H9 (cell line): ENCODE measurements at regions not wholly inside any gene's neighbourhood (a gene's known extent, or its start where the extent isn't known, plus 50 kb on each side); places are given as distances from the start of the nearest gene placed in this dataset.

Experiments
- DNase-seq: peaks from one replicate; pipeline ENCODE4 v3.0.0-alpha.2; 2017
- H2AFZ ChIP-seq: one replicate; pipeline ENCODE4 v1.6.1; 2013; ENCODE audit warnings: mild to moderate bottlenecking, low read length, control low read depth, moderate library complexity
- H2AK5ac ChIP-seq: 2 replicates; pipeline ENCODE4 v1.6.1; 2013; ENCODE audit warnings: low read length, control low read depth, mixed read lengths; ENCODE audit not compliant: insufficient read length
- H2BK120ac ChIP-seq: one replicate; pipeline ENCODE4 v1.6.1; 2013; ENCODE audit warnings: low read depth, mild to moderate bottlenecking, low read length, control low read depth, inconsistent platforms; ENCODE audit not compliant: poor library complexity, severe bottlenecking
- H2BK12ac ChIP-seq: 2 replicates; pipeline ENCODE4 v1.6.1; 2013; ENCODE audit warnings: low read length, control low read depth, mixed read lengths, low read depth; ENCODE audit not compliant: insufficient read length
- H2BK15ac ChIP-seq: 2 replicates; pipeline ENCODE4 v1.6.1; 2013; ENCODE audit warnings: low read depth, low read length, control low read depth
- H2BK20ac ChIP-seq: one replicate; pipeline ENCODE4 v1.6.1; 2013; ENCODE audit warnings: low read depth, mild to moderate bottlenecking, low read length, control low read depth, inconsistent platforms; ENCODE audit not compliant: poor library complexity, severe bottlenecking
- H2BK5ac ChIP-seq: 2 replicates; pipeline ENCODE4 v1.6.1; 2013; ENCODE audit warnings: low read length, control low read depth, mixed read lengths; ENCODE audit not compliant: insufficient read length
- H3K14ac ChIP-seq: 2 replicates; pipeline ENCODE4 v1.6.1; 2013; ENCODE audit warnings: low read length, control low read depth; ENCODE audit not compliant: insufficient read depth
- H3K18ac ChIP-seq: 2 replicates; pipeline ENCODE4 v1.6.1; 2013; ENCODE audit warnings: low read depth, mild to moderate bottlenecking, mixed read lengths, low read length, control low read depth; ENCODE audit not compliant: insufficient read length
- H3K23ac ChIP-seq: 2 replicates; pipeline ENCODE4 v1.6.1; 2013; ENCODE audit warnings: low read length, control low read depth, mixed read lengths, low read depth; ENCODE audit not compliant: insufficient read length
- H3K23me2 ChIP-seq: 2 replicates; pipeline ENCODE4 v1.6.1; 2013; ENCODE audit warnings: low read depth, mild to moderate bottlenecking, mixed read lengths, low read length, control low read depth; ENCODE audit not compliant: insufficient read length, poor library complexity, severe bottlenecking
- H3K27ac ChIP-seq: 2 replicates; pipeline ENCODE4 v1.5.1; 2013; ENCODE audit warnings: low read length, control low read depth, mixed read lengths, low read depth; ENCODE audit not compliant: insufficient read length
- H3K27me3 ChIP-seq: 2 replicates; pipeline ENCODE4 v1.6.1; 2013; ENCODE audit warnings: low read length, control low read depth, inconsistent platforms; ENCODE audit not compliant: insufficient read depth
- H3K4ac ChIP-seq: 2 replicates; pipeline ENCODE4 v1.6.1; 2013; ENCODE audit warnings: low read depth, mild to moderate bottlenecking, control low read depth, inconsistent platforms, low read length, moderate library complexity
- H3K4me1 ChIP-seq: 2 replicates; pipeline ENCODE4 v1.6.1; 2013; ENCODE audit warnings: low read length, control low read depth, inconsistent platforms; ENCODE audit not compliant: insufficient read depth
- H3K4me2 ChIP-seq: 2 replicates; pipeline ENCODE4 v1.6.1; 2013; ENCODE audit warnings: low read length, control low read depth, mixed read lengths; ENCODE audit not compliant: insufficient read length, insufficient read depth
- H3K56ac ChIP-seq: 2 replicates; pipeline ENCODE4 v1.6.1; 2013; ENCODE audit warnings: low read depth, mild to moderate bottlenecking, mixed read lengths, low read length, control low read depth; ENCODE audit not compliant: insufficient read length
- H3K79me1 ChIP-seq: 2 replicates; pipeline ENCODE4 v1.6.1; 2013; ENCODE audit warnings: low read depth, mild to moderate bottlenecking, moderate library complexity, low read length, control low read depth, inconsistent platforms; ENCODE audit not compliant: insufficient read depth, poor library complexity, severe bottlenecking
- H3K79me2 ChIP-seq: 2 replicates; pipeline ENCODE4 v1.6.1; 2013; ENCODE audit warnings: low read length, control low read depth, inconsistent platforms; ENCODE audit not compliant: insufficient read depth
- H3K9ac ChIP-seq: 2 replicates; pipeline ENCODE4 v1.6.1; 2013; ENCODE audit warnings: low read length, control low read depth, mixed read lengths; ENCODE audit not compliant: insufficient read length; ENCODE audit errors: extremely low read depth
- H3K9me3 ChIP-seq: one replicate; pipeline ENCODE4 v1.6.1; 2013; ENCODE audit warnings: low read depth, low read length, inconsistent platforms; ENCODE audit not compliant: control insufficient read depth
- H3T11ph ChIP-seq: one replicate; pipeline ENCODE4 v1.6.1; 2013; ENCODE audit warnings: mild to moderate bottlenecking, low read length, control low read depth, inconsistent platforms
- H4K20me1 ChIP-seq: one replicate; pipeline ENCODE4 v1.6.1; 2013; ENCODE audit not compliant: control insufficient read depth, insufficient read length, insufficient read depth
- H4K5ac ChIP-seq: 2 replicates; pipeline ENCODE4 v1.6.1; 2013; ENCODE audit warnings: low read depth, mild to moderate bottlenecking, mixed read lengths, low read length, control low read depth; ENCODE audit not compliant: insufficient read length
- H4K8ac ChIP-seq: replicated peaks from 2 replicates; pipeline ENCODE4 v1.6.1; 2013; ENCODE audit warnings: low read length, control low read depth, mixed read lengths, low read depth; ENCODE audit not compliant: insufficient read length
- H4K91ac ChIP-seq: 2 replicates; pipeline ENCODE4 v1.6.1; 2013; ENCODE audit warnings: low read depth, mild to moderate bottlenecking, moderate library complexity, mixed read lengths, low read length, control low read depth; ENCODE audit not compliant: insufficient read length
- H3K27ac Mint-ChIP-seq, 3 experiments: 2 replicates in 2 of 3; 3 replicates in 1 of 3; pipeline ENCODE4 v1.8.0; 2020 to 2021; ENCODE audit warnings: mixed read lengths in 3 of 3, mild to moderate bottlenecking in 1 of 3, moderate library complexity in 1 of 3
- H3K27me3 Mint-ChIP-seq: 2 replicates; pipeline ENCODE4 v1.8.0; 2021; ENCODE audit warnings: low read depth, mild to moderate bottlenecking, moderate library complexity, mixed read lengths
- H3K36me3 Mint-ChIP-seq, 3 experiments: 2 replicates in 2 of 3; 3 replicates in 1 of 3; pipeline ENCODE4 v1.8.0; 2020 to 2021; ENCODE audit warnings: low read depth in 3 of 3, mixed read lengths in 3 of 3; ENCODE audit not compliant: insufficient read depth in 1 of 3
- H3K4me1 Mint-ChIP-seq, 2 experiments: 2 replicates each; pipeline ENCODE4 v1.8.0; 2020; ENCODE audit warnings: mixed read lengths in 2 of 2
- H3K4me3 Mint-ChIP-seq, 2 experiments: 2 replicates in 1 of 2; 3 replicates in 1 of 2; pipeline ENCODE4 v1.8.0; 2020 to 2021; ENCODE audit warnings: mild to moderate bottlenecking in 2 of 2, mixed read lengths in 2 of 2, moderate library complexity in 1 of 2
- H3K9me3 Mint-ChIP-seq, 2 experiments: 2 replicates in 1 of 2; 3 replicates in 1 of 2; pipeline ENCODE4 v1.8.0; 2020; ENCODE audit warnings: mild to moderate bottlenecking in 2 of 2, mixed read lengths in 2 of 2, moderate library complexity in 1 of 2
- CTCF ChIP-seq: fragments of 200-600 bp; sonication (generic); conservative IDR thresholded peaks from 3 replicates; pipeline ENCODE4 v1.8.0; 2021; ENCODE audit warnings: antibody characterized with exemption, mild to moderate bottlenecking
- WGBS: extraction: QIAGEN DNeasy Blood & Tissue Kit; methylation state at CpG from one replicate; pipeline ENCODE4 v1.1.7; 2013; ENCODE audit warnings: missing lambda C conversion rate, low lambda C conversion rate, mixed read lengths; ENCODE audit not compliant: insufficient read length; ENCODE audit errors: extremely low coverage; 5-methylcytosine and 5-hydroxymethylcytosine counted together

- Histone ChIP-seq H2BK12ac (no peak overlapping the region), H3K79me2 (no peaks in the 10 kb centered on the region), H3K14ac (no peak overlapping the region), H4K20me1 (no peaks in the 10 kb centered on the region), H4K91ac (no peak overlapping the region), H3K4me1 (no peaks in the 10 kb centered on the region), H3K23ac (no peak overlapping the region), H3K9me3 (no peaks in the 10 kb centered on the region), H3T11ph (no peak overlapping the region), H3K4ac (no peak overlapping the region), H3K27me3 (no peaks in the 10 kb centered on the region), H3K23me2 (no peaks in the 10 kb centered on the region), H3K9ac (no peak overlapping the region), H2BK120ac (no peak overlapping the region), H2AFZ (no peak overlapping the region), H2AK5ac (no peak overlapping the region), H3K4me2 (no peak overlapping the region), H3K18ac (no peak overlapping the region), H4K8ac (no peak overlapping the region), H3K56ac (no peak overlapping the region), H2BK5ac (no peak overlapping the region), H2BK15ac (no peak overlapping the region), H3K27ac (no peak overlapping the region), H2BK20ac (no peak overlapping the region), H3K79me1 (no peaks in the 10 kb centered on the region), H4K5ac (no peak overlapping the region)
- Mint-ChIP-seq H3K36me3 (no peaks in the 10 kb centered on the region), H3K4me3 (no peak overlapping the region), H3K27ac (no peak overlapping the region), H3K4me1 (peaks cover 14 to 15% of the 10 kb centered on the region in 2 experiments), H3K9me3 (no peaks in the 10 kb centered on the region), H3K27me3 (no peaks in the 10 kb centered on the region)
- no CpG with 5 or more reads among the region's 12 CpGs for WGBS
- DNase-seq: no peak
- no peak for TF ChIP-seq CTCF
Measured at GRCh38 chr16:73403291-73403690, 355.4 kb upstream of the ZFHX3 start.
